WTC11 (cell line): ENCODE measurements at regions not wholly inside any gene's neighbourhood (a gene's known extent, or its start where the extent isn't known, plus 50 kb on each side); places are given as distances from the start of the nearest gene placed in this dataset.

Source experiments
- ATAC-seq: fragments of 200-7000 bp; cut with Tn5 transposase; 2 replicates; pipeline ENCODE4 v1.10.0; 2021; ENCODE audit warnings: mild to moderate bottlenecking, moderate library complexity
- CTCF ChIA-PET: fragments of 300-600 bp; sonication (Branson Sonifier 250); formaldehyde crosslinking; loops from one replicate; lab custom pipeline; 2021; ENCODE audit warnings: antibody characterized with exemption; lab: Charles Lee
- POLR2A ChIA-PET: fragments of 350-600 bp; sonication (Branson Sonifier 250); formaldehyde crosslinking; loops from one replicate; lab custom pipeline; 2021; ENCODE audit warnings: antibody characterized with exemption; lab: Charles Lee
- DNase-seq: peaks from one replicate; pipeline ENCODE4 v3.0.0; 2021; ENCODE audit warnings: low spot score
- H3K27ac Mint-ChIP-seq: 2 replicates; pipeline ENCODE4 v1.8.0; 2021; ENCODE audit warnings: mixed read lengths
- H3K27me3 Mint-ChIP-seq: 2 replicates; pipeline ENCODE4 v1.8.0; 2021; ENCODE audit warnings: low read depth, mild to moderate bottlenecking, moderate library complexity, mixed read lengths
- H3K36me3 Mint-ChIP-seq: 2 replicates; pipeline ENCODE4 v1.8.0; 2021; ENCODE audit warnings: mixed read lengths
- H3K4me1 Mint-ChIP-seq: 2 replicates; pipeline ENCODE4 v1.8.0; 2022; ENCODE audit warnings: mixed read lengths
- H3K4me3 Mint-ChIP-seq: 2 replicates; pipeline ENCODE4 v1.8.0; 2021; ENCODE audit warnings: mild to moderate bottlenecking, moderate library complexity, mixed read lengths
- H3K9me3 Mint-ChIP-seq: 2 replicates; pipeline ENCODE4 v1.8.0; 2021; ENCODE audit warnings: mixed read lengths
- ATF1 ChIP-seq: sonication (generic); formaldehyde crosslinking; IDR thresholded peaks from 2 replicates; pipeline ENCODE4 v1.8.1; 2023; ENCODE audit warnings: mild to moderate bottlenecking, moderate library complexity, missing genetic modification reagents
- EMX1 ChIP-seq: fragments of 250-450 bp; sonication (Bioruptor Pico); IDR thresholded peaks from 2 replicates; pipeline ENCODE4 v1.8.0; 2021; ENCODE audit warnings: mild to moderate bottlenecking
- ESRRA ChIP-seq: sonication (generic); formaldehyde crosslinking; IDR thresholded peaks from 2 replicates; pipeline ENCODE4 v1.8.1; 2022; ENCODE audit warnings: mild to moderate bottlenecking, missing genetic modification reagents, borderline replicate concordance
- JUN ChIP-seq: sonication (generic); formaldehyde crosslinking; IDR thresholded peaks from 2 replicates; pipeline ENCODE4 v1.8.0; 2023; ENCODE audit warnings: mild to moderate bottlenecking, missing genetic modification reagents
- MXD4 ChIP-seq: fragments of 250-450 bp; sonication (Bioruptor Pico); IDR thresholded peaks from 2 replicates; pipeline ENCODE4 v1.8.0; 2021; ENCODE audit warnings: mild to moderate bottlenecking, moderate library complexity, borderline replicate concordance
- MYBL2 ChIP-seq: sonication (generic); formaldehyde crosslinking; IDR thresholded peaks from 2 replicates; pipeline ENCODE4 v1.8.1; 2023; ENCODE audit warnings: mild to moderate bottlenecking, moderate library complexity, missing genetic modification reagents
- NFATC4 ChIP-seq: fragments of 250-450 bp; sonication (Bioruptor Pico); IDR thresholded peaks from 2 replicates; pipeline ENCODE4 v1.9.0; 2021; ENCODE audit warnings: mild to moderate bottlenecking
- NFE2L1 ChIP-seq: sonication (generic); formaldehyde crosslinking; IDR thresholded peaks from 2 replicates; pipeline ENCODE4 v1.8.1; 2023; ENCODE audit warnings: missing genetic modification reagents
- NR3C1 ChIP-seq: sonication (generic); formaldehyde crosslinking; conservative IDR thresholded peaks from 2 replicates; pipeline ENCODE4 v1.8.1; 2023; ENCODE audit warnings: low read depth, mild to moderate bottlenecking, missing genetic modification reagents
- RELA ChIP-seq: sonication (generic); formaldehyde crosslinking; IDR thresholded peaks from 2 replicates; pipeline ENCODE4 v1.8.1; 2022; ENCODE audit warnings: missing genetic modification reagents, mild to moderate bottlenecking, borderline replicate concordance
- SOX15 ChIP-seq: fragments of 250-450 bp; sonication (Bioruptor Pico); IDR thresholded peaks from 2 replicates; pipeline ENCODE4 v1.9.0; 2021; ENCODE audit warnings: mild to moderate bottlenecking
- TCF7 ChIP-seq: sonication (generic); formaldehyde crosslinking; IDR thresholded peaks from 2 replicates; pipeline ENCODE4 v1.8.0; 2022; ENCODE audit warnings: mild to moderate bottlenecking, low read depth, missing genetic modification reagents, moderate library complexity
- TEAD1 ChIP-seq: sonication (generic); formaldehyde crosslinking; IDR thresholded peaks from 2 replicates; pipeline ENCODE4 v1.8.0; 2022; ENCODE audit warnings: mild to moderate bottlenecking, missing genetic modification reagents
- TP53 ChIP-seq: sonication (generic); formaldehyde crosslinking; IDR thresholded peaks from 2 replicates; pipeline ENCODE4 v1.8.1; 2023; ENCODE audit warnings: mild to moderate bottlenecking, missing genetic modification reagents
- ZBTB21 ChIP-seq: sonication (generic); formaldehyde crosslinking; IDR thresholded peaks from 2 replicates; pipeline ENCODE4 v1.8.1; 2023; ENCODE audit warnings: mild to moderate bottlenecking, missing genetic modification reagents, borderline replicate concordance
- ZNF138 ChIP-seq: sonication (generic); formaldehyde crosslinking; conservative IDR thresholded peaks from 2 replicates; pipeline ENCODE4 v1.8.1; 2022; ENCODE audit warnings: mild to moderate bottlenecking, moderate library complexity, missing genetic modification reagents
- ZNF263 ChIP-seq: sonication (generic); formaldehyde crosslinking; IDR thresholded peaks from 2 replicates; pipeline ENCODE4 v1.8.1; 2022; ENCODE audit warnings: low read depth, mild to moderate bottlenecking, moderate library complexity, missing genetic modification reagents
- ZNF396 ChIP-seq: fragments of 250-450 bp; sonication (Bioruptor Pico); IDR thresholded peaks from 2 replicates; pipeline ENCODE4 v1.8.0; 2021; ENCODE audit warnings: mild to moderate bottlenecking, moderate library complexity, borderline replicate concordance
- TF ChIP-seq, protein P1 (sequence below): fragments of 250-450 bp; sonication (Bioruptor Pico); IDR thresholded peaks from 2 replicates; pipeline ENCODE4 v1.9.0; 2021; ENCODE audit warnings: mild to moderate bottlenecking, borderline replicate concordance
- TF ChIP-seq, protein P2 (sequence below): sonication (generic); formaldehyde crosslinking; IDR thresholded peaks from 2 replicates; pipeline ENCODE4 v1.8.1; 2022; ENCODE audit warnings: missing genetic modification reagents, borderline replicate concordance
- TF ChIP-seq, protein P3 (sequence below): sonication (generic); formaldehyde crosslinking; IDR thresholded peaks from 2 replicates; pipeline ENCODE4 v1.8.0; 2022; ENCODE audit warnings: mild to moderate bottlenecking, missing genetic modification reagents
- TF ChIP-seq, protein P4 (sequence below): sonication (generic); formaldehyde crosslinking; IDR thresholded peaks from 2 replicates; pipeline ENCODE4 v1.8.1; 2022; ENCODE audit warnings: mild to moderate bottlenecking, moderate library complexity, missing genetic modification reagents
- TF ChIP-seq, protein P5 (sequence below): sonication (generic); formaldehyde crosslinking; IDR thresholded peaks from 2 replicates; pipeline ENCODE4 v1.8.1; 2023; ENCODE audit warnings: mild to moderate bottlenecking, missing genetic modification reagents
- TF ChIP-seq, protein P6 (sequence below): sonication (generic); formaldehyde crosslinking; IDR thresholded peaks from 2 replicates; pipeline ENCODE4 v1.8.0; 2023; ENCODE audit warnings: mild to moderate bottlenecking, missing genetic modification reagents

DNA sequence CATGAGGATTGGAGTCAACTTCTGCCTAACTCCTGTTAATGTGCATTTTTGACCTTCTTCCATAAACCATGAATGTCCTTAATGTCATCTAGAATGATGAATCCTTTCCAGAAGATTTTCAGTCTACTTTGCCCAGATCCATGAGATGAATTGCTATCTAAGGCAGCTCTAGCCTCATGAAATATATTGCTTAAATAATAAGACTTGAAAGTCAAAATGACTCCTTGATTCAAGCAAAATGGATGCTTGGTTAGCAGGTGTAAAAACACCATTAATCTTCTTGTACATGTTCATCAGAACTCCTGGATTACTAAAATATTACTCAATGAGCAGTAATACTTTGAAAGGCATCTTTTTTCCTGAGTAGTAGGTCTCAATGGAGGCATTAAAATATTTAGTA lies 238.5 kb upstream of the ZC3H12C start (continued):
- TF ChIP-seq ATF1 (CRISPR knock-in tag), result no peak

DNA sequence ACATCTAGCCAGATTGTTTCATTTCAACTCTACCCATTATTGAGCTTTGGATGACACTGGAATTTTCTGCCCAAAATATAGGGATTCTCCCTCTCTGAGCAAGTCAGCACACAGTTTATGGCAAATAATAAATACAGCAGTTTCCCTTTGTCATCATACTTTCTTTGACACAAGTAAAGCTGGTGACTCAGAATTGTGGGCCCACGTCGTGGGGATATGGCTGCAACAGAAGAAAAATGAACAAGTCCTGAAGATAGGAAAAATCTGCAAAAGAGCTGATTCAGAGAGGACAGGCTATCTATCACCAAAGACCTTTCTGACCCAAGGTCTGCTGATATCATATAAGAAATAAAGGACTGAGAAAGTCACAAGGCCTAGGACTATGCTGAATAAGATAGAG lies 236.3 kb upstream of the ZC3H12C start:
- DNase-seq, result no peak
- no peak for ATAC-seq
- H3K4me1 Mint-ChIP-seq, result no peaks in the 10 kb centered on the region; the same call in 1 of the 2 replicates
- TF ChIP-seq JUN, result no peak
- TF ChIP-seq, protein P1, sequence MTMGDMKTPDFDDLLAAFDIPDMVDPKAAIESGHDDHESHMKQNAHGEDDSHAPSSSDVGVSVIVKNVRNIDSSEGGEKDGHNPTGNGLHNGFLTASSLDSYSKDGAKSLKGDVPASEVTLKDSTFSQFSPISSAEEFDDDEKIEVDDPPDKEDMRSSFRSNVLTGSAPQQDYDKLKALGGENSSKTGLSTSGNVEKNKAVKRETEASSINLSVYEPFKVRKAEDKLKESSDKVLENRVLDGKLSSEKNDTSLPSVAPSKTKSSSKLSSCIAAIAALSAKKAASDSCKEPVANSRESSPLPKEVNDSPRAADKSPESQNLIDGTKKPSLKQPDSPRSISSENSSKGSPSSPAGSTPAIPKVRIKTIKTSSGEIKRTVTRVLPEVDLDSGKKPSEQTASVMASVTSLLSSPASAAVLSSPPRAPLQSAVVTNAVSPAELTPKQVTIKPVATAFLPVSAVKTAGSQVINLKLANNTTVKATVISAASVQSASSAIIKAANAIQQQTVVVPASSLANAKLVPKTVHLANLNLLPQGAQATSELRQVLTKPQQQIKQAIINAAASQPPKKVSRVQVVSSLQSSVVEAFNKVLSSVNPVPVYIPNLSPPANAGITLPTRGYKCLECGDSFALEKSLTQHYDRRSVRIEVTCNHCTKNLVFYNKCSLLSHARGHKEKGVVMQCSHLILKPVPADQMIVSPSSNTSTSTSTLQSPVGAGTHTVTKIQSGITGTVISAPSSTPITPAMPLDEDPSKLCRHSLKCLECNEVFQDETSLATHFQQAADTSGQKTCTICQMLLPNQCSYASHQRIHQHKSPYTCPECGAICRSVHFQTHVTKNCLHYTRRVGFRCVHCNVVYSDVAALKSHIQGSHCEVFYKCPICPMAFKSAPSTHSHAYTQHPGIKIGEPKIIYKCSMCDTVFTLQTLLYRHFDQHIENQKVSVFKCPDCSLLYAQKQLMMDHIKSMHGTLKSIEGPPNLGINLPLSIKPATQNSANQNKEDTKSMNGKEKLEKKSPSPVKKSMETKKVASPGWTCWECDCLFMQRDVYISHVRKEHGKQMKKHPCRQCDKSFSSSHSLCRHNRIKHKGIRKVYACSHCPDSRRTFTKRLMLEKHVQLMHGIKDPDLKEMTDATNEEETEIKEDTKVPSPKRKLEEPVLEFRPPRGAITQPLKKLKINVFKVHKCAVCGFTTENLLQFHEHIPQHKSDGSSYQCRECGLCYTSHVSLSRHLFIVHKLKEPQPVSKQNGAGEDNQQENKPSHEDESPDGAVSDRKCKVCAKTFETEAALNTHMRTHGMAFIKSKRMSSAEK (CRISPR knock-in tag), result no peak
- TF ChIP-seq EMX1 (CRISPR knock-in tag), result no peak
- TF ChIP-seq NFATC4 (CRISPR knock-in tag), result no peak
- TF ChIP-seq, protein P2, sequence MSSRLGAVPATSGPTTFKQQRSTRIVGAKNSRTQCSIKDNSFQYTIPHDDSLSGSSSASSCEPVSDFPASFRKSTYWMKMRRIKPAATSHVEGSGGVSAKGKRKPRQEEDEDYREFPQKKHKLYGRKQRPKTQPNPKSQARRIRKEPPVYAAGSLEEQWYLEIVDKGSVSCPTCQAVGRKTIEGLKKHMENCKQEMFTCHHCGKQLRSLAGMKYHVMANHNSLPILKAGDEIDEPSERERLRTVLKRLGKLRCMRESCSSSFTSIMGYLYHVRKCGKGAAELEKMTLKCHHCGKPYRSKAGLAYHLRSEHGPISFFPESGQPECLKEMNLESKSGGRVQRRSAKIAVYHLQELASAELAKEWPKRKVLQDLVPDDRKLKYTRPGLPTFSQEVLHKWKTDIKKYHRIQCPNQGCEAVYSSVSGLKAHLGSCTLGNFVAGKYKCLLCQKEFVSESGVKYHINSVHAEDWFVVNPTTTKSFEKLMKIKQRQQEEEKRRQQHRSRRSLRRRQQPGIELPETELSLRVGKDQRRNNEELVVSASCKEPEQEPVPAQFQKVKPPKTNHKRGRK, result no peak
- TF ChIP-seq, protein P3, sequence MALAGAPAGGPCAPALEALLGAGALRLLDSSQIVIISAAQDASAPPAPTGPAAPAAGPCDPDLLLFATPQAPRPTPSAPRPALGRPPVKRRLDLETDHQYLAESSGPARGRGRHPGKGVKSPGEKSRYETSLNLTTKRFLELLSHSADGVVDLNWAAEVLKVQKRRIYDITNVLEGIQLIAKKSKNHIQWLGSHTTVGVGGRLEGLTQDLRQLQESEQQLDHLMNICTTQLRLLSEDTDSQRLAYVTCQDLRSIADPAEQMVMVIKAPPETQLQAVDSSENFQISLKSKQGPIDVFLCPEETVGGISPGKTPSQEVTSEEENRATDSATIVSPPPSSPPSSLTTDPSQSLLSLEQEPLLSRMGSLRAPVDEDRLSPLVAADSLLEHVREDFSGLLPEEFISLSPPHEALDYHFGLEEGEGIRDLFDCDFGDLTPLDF (CRISPR knock-in tag), result no peak
- no peak for TF ChIP-seq MXD4 (CRISPR knock-in tag)
- TF ChIP-seq, protein P4, sequence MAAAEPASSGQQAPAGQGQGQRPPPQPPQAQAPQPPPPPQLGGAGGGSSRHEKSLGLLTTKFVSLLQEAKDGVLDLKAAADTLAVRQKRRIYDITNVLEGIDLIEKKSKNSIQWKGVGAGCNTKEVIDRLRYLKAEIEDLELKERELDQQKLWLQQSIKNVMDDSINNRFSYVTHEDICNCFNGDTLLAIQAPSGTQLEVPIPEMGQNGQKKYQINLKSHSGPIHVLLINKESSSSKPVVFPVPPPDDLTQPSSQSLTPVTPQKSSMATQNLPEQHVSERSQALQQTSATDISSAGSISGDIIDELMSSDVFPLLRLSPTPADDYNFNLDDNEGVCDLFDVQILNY, result no peak
- TF ChIP-seq ZNF396 (CRISPR knock-in tag), result no peak
- no peak for TF ChIP-seq TCF7 (CRISPR knock-in tag)
- TF ChIP-seq TP53 (CRISPR knock-in tag), result no peak
- TF ChIP-seq MYBL2 (CRISPR knock-in tag), result no peak
- no peak for TF ChIP-seq SOX15 (CRISPR knock-in tag)
- TF ChIP-seq, protein P5, sequence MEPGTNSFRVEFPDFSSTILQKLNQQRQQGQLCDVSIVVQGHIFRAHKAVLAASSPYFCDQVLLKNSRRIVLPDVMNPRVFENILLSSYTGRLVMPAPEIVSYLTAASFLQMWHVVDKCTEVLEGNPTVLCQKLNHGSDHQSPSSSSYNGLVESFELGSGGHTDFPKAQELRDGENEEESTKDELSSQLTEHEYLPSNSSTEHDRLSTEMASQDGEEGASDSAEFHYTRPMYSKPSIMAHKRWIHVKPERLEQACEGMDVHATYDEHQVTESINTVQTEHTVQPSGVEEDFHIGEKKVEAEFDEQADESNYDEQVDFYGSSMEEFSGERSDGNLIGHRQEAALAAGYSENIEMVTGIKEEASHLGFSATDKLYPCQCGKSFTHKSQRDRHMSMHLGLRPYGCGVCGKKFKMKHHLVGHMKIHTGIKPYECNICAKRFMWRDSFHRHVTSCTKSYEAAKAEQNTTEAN (CRISPR knock-in tag), result no peak
- TF ChIP-seq, all 79 proteins: peak for 0
- Mint-ChIP-seq H3K27me3 (no peaks in the 10 kb centered on the region; the same call in 1 of the 2 replicates), H3K9me3 (no peaks in the 10 kb centered on the region), H3K36me3 (no peaks in the 10 kb centered on the region), H3K4me3 (no peak overlapping the region), H3K27ac (no peak overlapping the region)
- CTCF ChIA-PET, result no interaction called here
- POLR2A ChIA-PET, result no interaction called here

DNA sequence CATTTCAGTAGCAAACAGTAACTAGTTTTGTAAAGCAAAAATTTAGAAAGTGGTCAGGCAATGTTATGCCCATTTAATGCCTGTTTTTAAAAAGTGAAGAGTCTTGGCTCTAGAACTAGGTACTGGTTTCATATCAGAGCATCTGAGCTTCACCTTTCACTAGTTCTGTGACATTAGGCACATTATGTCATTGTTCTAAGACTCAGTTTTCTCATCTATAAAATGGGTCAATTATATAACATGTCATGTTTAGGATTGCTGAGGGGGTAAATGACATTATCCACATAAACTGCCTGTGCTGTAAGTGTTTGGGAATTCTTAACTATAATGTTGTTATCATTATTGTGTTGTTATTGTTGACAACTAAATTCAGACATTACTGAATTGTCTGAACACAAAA lies 235.6 kb upstream of the ZC3H12C start:
- no peaks in the 10 kb centered on the region for H3K9me3 Mint-ChIP-seq
- ChIA-PET POLR2A (no interaction called here), CTCF (no interaction called here)
- no peak overlapping the region for H3K4me3 Mint-ChIP-seq
- H3K4me1 Mint-ChIP-seq, result no peaks in the 10 kb centered on the region; the same call in 1 of the 2 replicates
- DNase-seq (no peak), ATAC-seq (no peak)
- no peak overlapping the region for H3K27ac Mint-ChIP-seq
- H3K27me3 Mint-ChIP-seq, result no peaks in the 10 kb centered on the region; the same call in 1 of the 2 replicates
- no peaks in the 10 kb centered on the region for H3K36me3 Mint-ChIP-seq
- TF ChIP-seq ATF1 (CRISPR knock-in tag) (no peak), ZNF138 (CRISPR knock-in tag) (no peak), NFE2L1 (CRISPR knock-in tag) (no peak), NR3C1 (CRISPR knock-in tag) (no peak), ZNF396 (CRISPR knock-in tag) (no peak), ZNF263 (CRISPR knock-in tag) (no peak), EMX1 (CRISPR knock-in tag) (no peak), ZBTB21 (CRISPR knock-in tag) (no peak), ESRRA (CRISPR knock-in tag) (no peak), RELA (CRISPR knock-in tag) (no peak), TEAD1 (CRISPR knock-in tag) (no peak)
- TF ChIP-seq, protein P6, sequence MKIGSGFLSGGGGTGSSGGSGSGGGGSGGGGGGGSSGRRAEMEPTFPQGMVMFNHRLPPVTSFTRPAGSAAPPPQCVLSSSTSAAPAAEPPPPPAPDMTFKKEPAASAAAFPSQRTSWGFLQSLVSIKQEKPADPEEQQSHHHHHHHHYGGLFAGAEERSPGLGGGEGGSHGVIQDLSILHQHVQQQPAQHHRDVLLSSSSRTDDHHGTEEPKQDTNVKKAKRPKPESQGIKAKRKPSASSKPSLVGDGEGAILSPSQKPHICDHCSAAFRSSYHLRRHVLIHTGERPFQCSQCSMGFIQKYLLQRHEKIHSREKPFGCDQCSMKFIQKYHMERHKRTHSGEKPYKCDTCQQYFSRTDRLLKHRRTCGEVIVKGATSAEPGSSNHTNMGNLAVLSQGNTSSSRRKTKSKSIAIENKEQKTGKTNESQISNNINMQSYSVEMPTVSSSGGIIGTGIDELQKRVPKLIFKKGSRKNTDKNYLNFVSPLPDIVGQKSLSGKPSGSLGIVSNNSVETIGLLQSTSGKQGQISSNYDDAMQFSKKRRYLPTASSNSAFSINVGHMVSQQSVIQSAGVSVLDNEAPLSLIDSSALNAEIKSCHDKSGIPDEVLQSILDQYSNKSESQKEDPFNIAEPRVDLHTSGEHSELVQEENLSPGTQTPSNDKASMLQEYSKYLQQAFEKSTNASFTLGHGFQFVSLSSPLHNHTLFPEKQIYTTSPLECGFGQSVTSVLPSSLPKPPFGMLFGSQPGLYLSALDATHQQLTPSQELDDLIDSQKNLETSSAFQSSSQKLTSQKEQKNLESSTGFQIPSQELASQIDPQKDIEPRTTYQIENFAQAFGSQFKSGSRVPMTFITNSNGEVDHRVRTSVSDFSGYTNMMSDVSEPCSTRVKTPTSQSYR (CRISPR knock-in tag), result no peak
